ENCODE measurements at regions not wholly inside any gene's neighbourhood (a gene's known extent, or its start where the extent isn't known, plus 50 kb on each side); places are given as distances from the start of the nearest gene placed in this dataset.

DNA sequence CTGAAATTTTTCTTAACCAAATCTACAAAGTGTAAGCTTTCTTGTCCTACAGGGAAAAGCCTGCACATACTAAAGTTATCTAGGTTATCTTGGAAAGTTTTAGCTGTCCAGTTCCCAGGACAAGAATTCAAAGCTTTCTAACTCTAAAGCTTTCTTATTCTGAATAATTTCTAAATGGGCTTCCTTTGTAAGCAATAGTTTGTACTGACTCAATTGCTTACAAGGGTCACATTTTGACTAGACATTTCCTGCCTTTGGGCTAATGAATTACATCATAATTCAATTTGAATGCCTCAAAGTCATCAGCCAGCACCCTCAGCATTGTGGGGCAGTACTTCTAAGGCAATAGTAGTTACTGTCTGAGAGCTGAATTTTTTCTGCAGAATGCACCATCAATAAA is 223.0 kb downstream of the LTN1 start:
- TF ChIP-seq, protein P1, sequence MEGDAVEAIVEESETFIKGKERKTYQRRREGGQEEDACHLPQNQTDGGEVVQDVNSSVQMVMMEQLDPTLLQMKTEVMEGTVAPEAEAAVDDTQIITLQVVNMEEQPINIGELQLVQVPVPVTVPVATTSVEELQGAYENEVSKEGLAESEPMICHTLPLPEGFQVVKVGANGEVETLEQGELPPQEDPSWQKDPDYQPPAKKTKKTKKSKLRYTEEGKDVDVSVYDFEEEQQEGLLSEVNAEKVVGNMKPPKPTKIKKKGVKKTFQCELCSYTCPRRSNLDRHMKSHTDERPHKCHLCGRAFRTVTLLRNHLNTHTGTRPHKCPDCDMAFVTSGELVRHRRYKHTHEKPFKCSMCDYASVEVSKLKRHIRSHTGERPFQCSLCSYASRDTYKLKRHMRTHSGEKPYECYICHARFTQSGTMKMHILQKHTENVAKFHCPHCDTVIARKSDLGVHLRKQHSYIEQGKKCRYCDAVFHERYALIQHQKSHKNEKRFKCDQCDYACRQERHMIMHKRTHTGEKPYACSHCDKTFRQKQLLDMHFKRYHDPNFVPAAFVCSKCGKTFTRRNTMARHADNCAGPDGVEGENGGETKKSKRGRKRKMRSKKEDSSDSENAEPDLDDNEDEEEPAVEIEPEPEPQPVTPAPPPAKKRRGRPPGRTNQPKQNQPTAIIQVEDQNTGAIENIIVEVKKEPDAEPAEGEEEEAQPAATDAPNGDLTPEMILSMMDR (IDR thresholded peaks at IDR 0.05; ENCODE audit: low read length, missing control alignments), result no peak
- DNase-seq (ENCODE audit: low read depth), result peak; percentile 29
- no peak overlapping the region for H3K4me3 ChIP-seq (replicated peaks; ENCODE audit: low read depth, low read length)

DNA sequence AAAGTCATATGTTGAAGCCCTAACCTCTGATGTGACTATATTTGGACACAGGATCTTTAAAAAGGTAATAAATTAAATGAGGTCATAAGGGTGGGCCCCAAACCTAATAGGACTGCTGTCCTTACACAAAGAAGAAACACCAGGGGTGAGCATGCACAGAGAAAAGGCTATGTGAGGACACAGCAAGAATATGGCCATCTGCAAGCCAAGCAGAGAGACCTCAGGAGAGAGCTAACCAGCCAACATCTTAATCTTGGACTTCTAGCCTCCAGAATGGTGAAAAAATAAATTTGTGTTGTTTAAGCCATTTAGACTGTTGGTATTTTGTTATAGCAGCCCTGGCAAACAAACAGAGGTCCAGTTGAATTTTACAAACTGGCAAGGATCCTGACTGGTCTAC is 223.9 kb downstream of the LTN1 start:
- TF ChIP-seq, protein P1 (IDR thresholded peaks at IDR 0.05; ENCODE audit: low read length, missing control alignments), result no peak
- no peak for DNase-seq (ENCODE audit: low read depth)

DNA sequence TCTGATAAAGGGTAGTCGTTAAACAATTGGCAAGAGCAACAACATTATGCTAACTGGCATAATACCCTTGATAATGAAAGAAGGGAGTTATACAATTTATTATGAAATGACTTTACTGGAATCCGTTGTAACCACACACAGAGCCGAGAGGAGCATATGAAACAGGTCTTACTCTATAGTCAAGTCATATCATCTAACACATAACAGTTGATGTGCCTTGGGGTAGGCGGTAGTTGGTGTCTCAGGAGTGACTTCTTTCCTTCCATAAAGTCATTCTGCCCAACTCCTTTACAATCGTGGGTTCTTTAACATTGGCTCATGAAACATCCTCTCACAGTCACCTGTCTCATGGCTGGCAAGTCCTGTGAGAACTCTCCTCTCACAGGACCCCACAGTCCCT is 225.2 kb downstream of the LTN1 start:
- no peak overlapping the region for H3K4me3 ChIP-seq (replicated peaks; ENCODE audit: low read depth, low read length)
- no peak for DNase-seq (ENCODE audit: low read depth)
- TF ChIP-seq, protein P1 (IDR thresholded peaks at IDR 0.05; ENCODE audit: low read length, missing control alignments), result no peak

More for the DNA sequence above, 223.9 kb downstream of the LTN1 start:
- H3K4me3 ChIP-seq (replicated peaks; ENCODE audit: low read depth, low read length), result no peak overlapping the region

DNA sequence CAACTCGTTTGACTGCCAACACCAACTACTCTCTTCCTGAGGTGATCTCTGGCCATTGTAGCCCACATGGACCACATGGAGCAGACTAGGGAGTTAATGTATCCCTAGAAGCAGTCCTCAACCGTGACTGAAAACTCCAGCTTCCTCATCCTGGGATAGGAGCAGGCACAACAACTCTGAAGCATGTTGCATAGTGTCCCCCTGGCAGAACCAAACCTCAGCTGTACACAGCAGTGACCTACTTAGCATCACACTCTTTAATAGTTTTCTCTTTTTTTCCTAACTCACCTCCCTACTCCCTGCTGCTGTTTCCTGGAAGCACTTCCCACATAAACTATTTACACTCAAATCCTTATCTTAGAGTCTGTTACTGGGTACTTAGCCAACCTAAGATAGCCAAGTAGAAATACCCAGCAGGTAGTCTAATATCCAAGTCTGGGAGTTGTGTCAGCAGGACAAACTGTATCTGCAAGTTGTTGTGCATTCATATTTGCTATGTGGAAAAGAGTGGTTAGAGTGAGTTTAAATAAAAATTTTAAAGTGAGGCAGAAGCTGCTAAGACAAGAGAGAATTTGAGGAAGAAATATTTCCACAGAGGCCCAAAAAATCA is 228.8 kb downstream of the LTN1 start:
- TF ChIP-seq, protein P1 (IDR thresholded peaks at IDR 0.05; ENCODE audit: low read length, missing control alignments), result no peak
- no peak overlapping the region for H3K4me3 ChIP-seq (replicated peaks; ENCODE audit: low read depth, low read length)
- no peak for DNase-seq (ENCODE audit: low read depth)

DNA sequence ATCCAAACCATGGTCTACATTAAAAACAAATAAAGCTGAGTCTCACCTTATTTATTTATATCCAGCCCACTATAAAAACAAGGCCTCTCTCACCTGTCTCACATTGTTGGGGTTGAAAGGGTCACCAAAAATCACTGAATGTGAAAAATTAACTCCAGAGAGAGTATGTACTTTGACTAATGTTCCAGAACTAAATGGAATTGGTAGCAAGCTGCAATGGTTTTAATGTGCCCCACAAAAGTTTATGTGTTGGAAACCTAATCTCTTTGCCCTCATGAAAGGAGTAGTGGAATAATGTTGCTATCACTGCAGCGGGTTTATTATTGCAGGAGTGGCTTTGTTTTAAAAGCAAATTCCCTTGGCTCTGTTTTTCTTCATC is 230.3 kb downstream of the LTN1 start:
- H3K4me3 ChIP-seq (replicated peaks; ENCODE audit: low read depth, low read length), result no peak overlapping the region

DNA sequence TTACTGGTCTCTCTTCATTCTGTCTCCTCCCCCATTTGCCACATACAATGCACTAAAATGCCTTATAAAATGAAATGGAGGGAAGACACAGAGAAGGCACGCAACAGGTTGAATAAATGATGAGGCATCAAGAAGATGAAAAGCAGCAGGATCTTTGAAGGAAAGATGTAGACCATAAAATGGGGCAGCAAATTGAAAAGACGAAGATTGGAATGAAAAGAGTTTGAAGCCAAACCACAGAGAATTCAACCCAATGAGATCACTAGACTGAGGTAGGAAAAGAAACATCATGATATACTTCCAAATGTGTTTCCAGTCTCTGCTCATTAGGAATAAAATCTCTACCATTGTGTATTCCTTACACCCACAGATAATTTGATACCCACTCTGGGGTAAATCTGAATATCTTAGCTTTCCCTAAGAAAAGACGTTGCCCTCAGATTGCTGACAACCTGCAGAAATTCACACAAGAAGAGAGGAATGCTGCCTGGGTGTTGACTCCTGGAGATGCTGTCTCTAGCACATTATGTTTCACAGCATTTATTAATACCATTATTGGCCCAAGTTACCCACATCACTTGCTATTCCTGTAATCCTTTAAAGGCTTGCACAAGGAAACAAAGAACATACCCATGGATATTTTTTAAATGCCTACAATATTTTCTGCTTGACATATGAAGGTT is 230.9 kb downstream of the LTN1 start:
- H3K4me3 ChIP-seq (replicated peaks; ENCODE audit: low read depth, low read length), result no peak overlapping the region
- TF ChIP-seq, protein P1 (IDR thresholded peaks at IDR 0.05; ENCODE audit: low read length, missing control alignments), result no peak
- DNase-seq (ENCODE audit: low read depth), result no peak

More for the DNA sequence above, 230.3 kb downstream of the LTN1 start:
- TF ChIP-seq, protein P1 (IDR thresholded peaks at IDR 0.05; ENCODE audit: low read length, missing control alignments), result no peak
- no peak for DNase-seq (ENCODE audit: low read depth)

DNA sequence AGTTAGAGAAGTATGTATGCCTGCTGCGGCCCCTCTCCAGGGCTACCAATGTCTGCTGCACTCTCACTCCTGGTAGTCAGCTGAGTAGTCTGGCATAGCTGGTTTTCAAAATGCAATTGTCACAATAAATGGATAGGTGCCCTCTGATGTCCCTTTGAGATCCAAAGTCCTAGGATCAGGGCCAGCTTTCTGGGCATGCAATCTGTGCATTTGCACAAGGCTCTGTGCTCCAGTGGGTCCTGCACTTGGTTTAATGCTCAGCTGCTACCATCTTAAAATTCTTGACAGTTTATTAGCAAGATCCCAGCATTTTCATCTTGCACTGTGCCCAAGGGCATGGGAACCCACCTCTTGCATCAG is 233.8 kb downstream of the LTN1 start:
- TF ChIP-seq, protein P1 (IDR thresholded peaks at IDR 0.05; ENCODE audit: low read length, missing control alignments), result no peak
- DNase-seq (ENCODE audit: low read depth), result no peak
- H3K4me3 ChIP-seq (replicated peaks; ENCODE audit: low read depth, low read length), result no peak overlapping the region
